ENCODE measurements at regions not wholly inside any gene's neighbourhood (a gene's known extent, or its start where the extent isn't known, plus 50 kb on each side); places are given as distances from the start of the nearest gene placed in this dataset.
A peak's percentile ranks its signal among the peaks of the same experiment; 100 is the strongest.

GRCh38 chr9:82532504-82533180 lies 530.3 kb downstream of the RASEF start:
- no peaks in the 10 kb centered on the region for H3K36me3 ChIP-seq (ENCODE audit: insufficient read depth, low read length, poor library complexity, severe bottlenecking)
- no peak overlapping the region for H3K27ac ChIP-seq (ENCODE audit: low read depth, low read length, poor library complexity, severe bottlenecking)
- BruUV-seq (replicated peaks): no TSS peak
- TF ChIP-seq CTCF (conservative IDR thresholded peaks at IDR 0.05; ENCODE audit: low read depth, low read length): peak; percentile 41; the same call in 1 of the 2 replicates
- no peak for TF ChIP-seq EZH2 (IDR thresholded peaks at IDR 0.05; ENCODE audit: borderline replicate concordance, low read depth, low read length, poor library complexity, severe bottlenecking)
- H3K4me3 ChIP-seq (ENCODE audit: low read depth, low read length, poor library complexity, severe bottlenecking): no peak overlapping the region
- no peaks in the 10 kb centered on the region for H3K4me1 ChIP-seq (ENCODE audit: insufficient read depth, low read length, poor library complexity, severe bottlenecking)
- intact Hi-C loops (cut with micrococcal nuclease; ENCODE audit: unreplicated experiment): loop anchor here (2.0 to 10.0 kb wide), 2 partner anchors 272 to 428 kb away; no protein-coding TSS in a partner anchor
- no peaks in the 10 kb centered on the region for H3K9me3 ChIP-seq (ENCODE audit: low read depth, low read length, poor library complexity, severe bottlenecking)
- peak; percentile 7 for DNase-seq (ENCODE audit: low spot score)
- POLR2A ChIA-PET (ENCODE audit: low non-redundant PET): no interaction called here
- CTCF ChIA-PET: no interaction called here
- no peaks in the 10 kb centered on the region for H3K27me3 ChIP-seq (replicated peaks; ENCODE audit: insufficient read depth, low read depth, low read length, poor library complexity)

GRCh38 chr9:82535432-82535998 lies 527.4 kb downstream of the RASEF start:
- TF ChIP-seq EZH2 (IDR thresholded peaks at IDR 0.05; ENCODE audit: borderline replicate concordance, low read depth, low read length, poor library complexity, severe bottlenecking): no peak
- TF ChIP-seq CTCF (conservative IDR thresholded peaks at IDR 0.05; ENCODE audit: low read depth, low read length): no peak
- no peaks in the 10 kb centered on the region for H3K36me3 ChIP-seq (ENCODE audit: insufficient read depth, low read length, poor library complexity, severe bottlenecking)
- H3K4me3 ChIP-seq (ENCODE audit: low read depth, low read length, poor library complexity, severe bottlenecking): no peak overlapping the region
- intact Hi-C loops (cut with micrococcal nuclease; ENCODE audit: unreplicated experiment): loop anchor here (10.0 kb wide), 1 partner anchor 269 kb away; no protein-coding TSS in a partner anchor
- BruUV-seq (replicated peaks): no TSS peak
- no peak overlapping the region for H3K27ac ChIP-seq (ENCODE audit: low read depth, low read length, poor library complexity, severe bottlenecking)
- no peaks in the 10 kb centered on the region for H3K9me3 ChIP-seq (ENCODE audit: low read depth, low read length, poor library complexity, severe bottlenecking)
- ChIA-PET CTCF (no interaction called here), POLR2A (ENCODE audit: low non-redundant PET) (no interaction called here)
- H3K4me1 ChIP-seq (ENCODE audit: insufficient read depth, low read length, poor library complexity, severe bottlenecking): no peaks in the 10 kb centered on the region
- H3K27me3 ChIP-seq (replicated peaks; ENCODE audit: insufficient read depth, low read depth, low read length, poor library complexity): no peaks in the 10 kb centered on the region
- no peak for DNase-seq (ENCODE audit: low spot score)

- Histone ChIP-seq H3K27ac (ENCODE audit: low read depth, low read length, poor library complexity, severe bottlenecking) (no peak overlapping the region), H3K9me3 (ENCODE audit: low read depth, low read length, poor library complexity, severe bottlenecking) (no peaks in the 10 kb centered on the region), H3K4me1 (ENCODE audit: insufficient read depth, low read length, poor library complexity, severe bottlenecking) (no peaks in the 10 kb centered on the region), H3K27me3 (replicated peaks; ENCODE audit: insufficient read depth, low read depth, low read length, poor library complexity) (no peaks in the 10 kb centered on the region), H3K36me3 (ENCODE audit: insufficient read depth, low read length, poor library complexity, severe bottlenecking) (no peaks in the 10 kb centered on the region), H3K4me3 (ENCODE audit: low read depth, low read length, poor library complexity, severe bottlenecking) (no peak overlapping the region)
- intact Hi-C loops (cut with micrococcal nuclease; ENCODE audit: unreplicated experiment): loop anchor here (10.0 kb wide), 1 partner anchor 266 kb away; no protein-coding TSS in a partner anchor
- no peak for DNase-seq (ENCODE audit: low spot score)
- POLR2A ChIA-PET (ENCODE audit: low non-redundant PET): no interaction called here
- TF ChIP-seq CTCF (conservative IDR thresholded peaks at IDR 0.05; ENCODE audit: low read depth, low read length) (no peak), EZH2 (IDR thresholded peaks at IDR 0.05; ENCODE audit: borderline replicate concordance, low read depth, low read length, poor library complexity, severe bottlenecking) (no peak)
- BruUV-seq (replicated peaks): no TSS peak
- CTCF ChIA-PET: no interaction called here
Observed at GRCh38 chr9:82538634-82539033, 524.3 kb downstream of the RASEF start.

Data from A673 (cell line).